ENCODE measurements at regions not wholly inside any gene's neighbourhood (a gene's known extent, or its start where the extent isn't known, plus 50 kb on each side); places are given as distances from the start of the nearest gene placed in this dataset.

DNA sequence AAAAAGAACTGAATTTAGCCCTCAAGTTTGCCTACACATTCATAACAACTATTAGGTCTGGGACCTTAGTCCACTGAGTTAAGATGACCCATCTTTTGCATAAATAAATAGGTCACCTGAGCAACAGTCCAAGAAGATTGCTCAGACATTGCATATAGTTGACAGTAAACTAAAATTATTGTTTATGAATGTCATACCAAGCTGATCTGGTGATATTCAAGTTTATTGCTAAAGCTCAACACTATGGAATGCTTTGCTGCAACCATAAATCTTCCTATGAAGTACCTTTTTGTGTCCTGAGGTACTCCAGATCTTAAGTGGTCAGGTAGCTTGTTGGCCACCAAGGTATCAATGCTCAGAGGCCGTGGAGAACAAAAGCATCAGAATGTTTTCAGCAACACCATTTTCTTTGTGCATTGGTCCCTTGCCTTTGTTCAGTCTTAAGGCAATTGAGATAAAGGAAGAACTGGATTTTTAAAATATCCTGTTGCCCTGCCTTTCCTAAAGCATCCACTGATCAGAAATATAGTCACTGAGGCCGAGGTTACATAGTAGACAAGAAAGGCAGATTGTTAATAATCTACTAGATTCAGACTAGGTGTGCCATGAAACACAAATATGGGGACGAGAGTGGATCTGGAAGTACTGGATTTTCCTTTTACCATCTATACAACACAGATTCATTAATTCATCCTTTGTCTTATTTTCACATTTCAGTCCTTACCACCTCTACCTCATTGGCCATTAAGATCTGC is 321.3 kb downstream of the PTEN start:
- ATAC-seq (replicated peaks in 6 of 8) = no peak
- H3K4me1 ChIP-seq (replicated peaks in 1 of 2) = peaks cover 0 to 6% of the 10 kb centered on the region in 2 donors
- no peak overlapping the region for H3K4me3 ChIP-seq
- in situ Hi-C loops (cut with MboI; ENCODE audit: low pct_unique_long_range_greater_than_20kb in 2 of 9, low sequenced_read_pairs in 9 of 9, unreplicated experiment in 9 of 9) = no loop called here
- 40 to 100% (median 78%) methylated on average over 1 to 3 of the region's 3 CpGs; no CpG with 5 or more reads in 1 of the 10 experiments for WGBS, 10 experiments
- H3K27ac ChIP-seq = no peak overlapping the region

DNA sequence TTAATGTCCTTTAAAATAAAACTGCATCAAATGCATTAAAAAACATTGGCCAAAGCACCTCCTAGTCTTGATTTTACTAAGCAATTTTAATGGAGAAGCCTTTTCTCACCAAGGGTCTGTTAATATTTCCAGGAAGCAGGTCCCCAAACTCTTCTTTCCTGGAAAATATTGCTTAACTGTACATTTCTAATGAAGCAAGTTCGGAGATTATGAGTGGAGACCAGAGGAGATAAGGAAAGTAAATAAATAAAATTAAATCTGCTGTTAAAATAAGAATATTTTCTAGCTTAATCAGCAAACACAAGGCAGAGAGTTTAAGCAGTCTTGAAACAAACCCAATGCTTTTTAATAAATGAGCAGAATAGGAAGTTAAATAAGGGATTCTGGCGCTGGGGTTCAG is 322.4 kb downstream of the PTEN start:
- 51 to 100% (median 92%) methylated on average over 1 to 2 of the region's 2 CpGs for WGBS, 10 experiments
- Histone ChIP-seq H3K4me1 (replicated peaks in 1 of 2) (peaks cover 0 to 6% of the 10 kb centered on the region in 2 donors), H3K27ac (no peak overlapping the region), H3K4me3 (no peak overlapping the region)
- ATAC-seq (replicated peaks in 6 of 8) = no peak
- in situ Hi-C loops (cut with MboI; ENCODE audit: low pct_unique_long_range_greater_than_20kb in 2 of 9, low sequenced_read_pairs in 9 of 9, unreplicated experiment in 9 of 9) = no loop called here

DNA sequence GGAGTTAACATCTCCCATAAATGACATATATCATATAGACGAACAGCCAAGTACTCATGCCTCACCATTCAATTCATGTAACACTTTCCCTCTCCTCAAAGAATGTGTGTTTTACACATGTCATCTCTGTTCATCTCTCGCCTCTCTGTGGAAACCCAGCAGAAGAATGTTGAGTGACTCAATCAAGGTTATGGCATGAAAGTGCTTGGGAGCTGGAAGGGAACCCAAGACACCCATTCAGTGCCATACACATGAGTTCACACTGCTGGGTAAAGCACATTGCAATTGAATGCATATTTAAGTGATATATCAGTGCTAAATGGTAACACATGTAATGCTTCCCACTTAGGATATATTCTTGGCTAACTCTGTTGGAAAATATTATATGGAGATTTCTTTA is 322.9 kb downstream of the PTEN start:
- in situ Hi-C loops (cut with MboI; ENCODE audit: low pct_unique_long_range_greater_than_20kb in 2 of 9, low sequenced_read_pairs in 9 of 9, unreplicated experiment in 9 of 9) = no loop called here
- ATAC-seq (replicated peaks in 6 of 8) = peak in 1 of 8 experiments; percentile 15
- WGBS, 10 experiments = 28 to 100% (median 83%) methylated on average over 1 to 2 of the region's 2 CpGs; no CpG with 5 or more reads in 2 of the 10 experiments
- Histone ChIP-seq H3K4me3 (no peak overlapping the region), H3K27ac (no peak overlapping the region), H3K4me1 (replicated peaks in 1 of 2) (peaks cover 0 to 4% of the 10 kb centered on the region in 2 donors)

DNA sequence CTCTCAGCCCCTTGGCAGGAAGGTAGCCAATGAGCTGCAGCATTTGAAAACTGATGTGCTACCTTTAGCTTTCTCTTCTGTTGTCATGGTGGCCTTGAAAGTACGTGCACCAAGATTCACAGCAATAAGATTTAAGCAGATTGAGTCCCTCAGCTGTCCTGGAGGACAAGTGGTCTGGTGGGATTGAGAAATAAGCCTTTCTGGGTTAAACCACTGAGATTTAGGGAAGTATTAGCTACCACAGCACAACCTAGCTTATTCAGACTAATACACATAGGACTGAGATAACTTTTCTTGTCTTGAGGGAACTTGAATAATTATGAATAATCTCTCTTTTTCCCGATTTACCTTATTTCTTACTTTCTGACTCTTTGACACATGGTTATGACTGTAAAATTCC is 324.0 kb downstream of the PTEN start:
- in situ Hi-C loops (cut with MboI; ENCODE audit: low pct_unique_long_range_greater_than_20kb in 2 of 9, low sequenced_read_pairs in 9 of 9, unreplicated experiment in 9 of 9) = no loop called here
- 50 to 100% (median 79%) methylated on average over 1 to 2 of the region's 2 CpGs; no CpG with 5 or more reads in 3 of the 10 experiments for WGBS, 10 experiments
- Histone ChIP-seq H3K4me1 (replicated peaks in 1 of 2) (no peaks in the 10 kb centered on the region), H3K27ac (no peak overlapping the region), H3K4me3 (no peak overlapping the region)
- no peak for ATAC-seq (replicated peaks in 6 of 8)

DNA sequence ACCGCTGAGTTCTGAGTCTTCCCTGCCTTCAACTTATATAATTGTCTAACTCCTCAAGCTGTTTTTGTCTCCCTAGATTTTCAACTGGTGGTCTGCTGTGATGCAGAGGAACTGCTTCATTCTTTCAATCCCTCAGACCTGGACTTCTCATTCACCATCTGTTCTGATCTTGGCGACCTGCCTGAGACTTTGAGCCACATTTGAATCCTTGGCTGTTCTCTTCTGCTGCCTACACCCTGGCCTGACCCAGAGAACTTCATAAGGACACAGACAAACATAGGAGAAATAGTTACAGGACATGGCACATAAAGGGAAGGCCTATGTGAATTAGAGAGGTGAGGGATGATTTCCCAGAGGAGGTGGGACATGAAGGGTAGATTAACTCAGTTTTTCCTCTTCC is 326.7 kb downstream of the PTEN start:
- H3K4me1 ChIP-seq (replicated peaks in 1 of 2) = no peaks in the 10 kb centered on the region
- H3K4me3 ChIP-seq = no peak overlapping the region
- in situ Hi-C loops (cut with MboI; ENCODE audit: low pct_unique_long_range_greater_than_20kb in 2 of 9, low sequenced_read_pairs in 9 of 9, unreplicated experiment in 9 of 9) = no loop called here
- ATAC-seq (replicated peaks in 6 of 8) = peak in 1 of 8 experiments; percentile 42
- no peak overlapping the region for H3K27ac ChIP-seq
- 40 to 100% (median 80%) methylated on average over 1 to 2 of the region's 2 CpGs; no CpG with 5 or more reads in 2 of the 10 experiments for WGBS, 10 experiments

DNA sequence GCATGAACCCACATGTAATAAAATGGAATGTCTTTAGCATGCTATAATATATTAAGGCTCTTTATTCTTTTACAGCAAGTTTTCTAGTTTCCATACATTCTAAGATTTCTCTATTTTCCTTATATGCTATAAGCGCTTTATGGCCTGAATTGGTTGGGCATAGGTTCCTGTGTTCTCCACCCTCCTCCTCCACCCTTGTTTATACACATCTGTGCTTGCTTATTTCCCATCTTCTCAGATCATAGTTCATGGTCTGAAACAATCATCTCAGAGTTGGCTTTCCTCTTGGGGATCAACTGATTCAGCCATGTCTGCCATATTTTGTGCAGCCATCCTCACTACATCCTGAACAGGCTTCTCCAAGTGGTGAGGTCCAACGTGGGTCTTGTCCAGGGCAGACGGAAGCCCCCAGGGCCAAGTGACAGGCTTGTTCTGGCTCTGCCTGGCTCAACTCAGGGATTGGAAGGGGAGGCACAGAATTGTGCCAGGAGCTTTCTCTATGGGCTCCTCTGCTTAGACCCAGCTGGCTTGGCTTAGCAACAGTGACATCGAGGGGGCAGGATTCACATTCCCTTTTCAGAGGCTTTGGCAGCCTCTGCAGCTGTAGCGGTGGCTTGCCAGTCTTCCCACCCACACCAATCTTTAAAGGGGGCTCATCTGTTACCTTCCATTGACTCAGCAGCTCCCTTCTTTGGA is 327.3 kb downstream of the PTEN start:
- Histone ChIP-seq H3K27ac (no peak overlapping the region), H3K4me3 (no peak overlapping the region), H3K4me1 (replicated peaks in 1 of 2) (no peaks in the 10 kb centered on the region)
- in situ Hi-C loops (cut with MboI; ENCODE audit: low pct_unique_long_range_greater_than_20kb in 2 of 9, low sequenced_read_pairs in 9 of 9, unreplicated experiment in 9 of 9) = no loop called here
- ATAC-seq (replicated peaks in 6 of 8) = no peak
- WGBS, 10 experiments = 80 to 100% (median 95%) methylated on average over 1 to 2 of the region's 5 CpGs; no CpG with 5 or more reads in 2 of the 10 experiments

DNA sequence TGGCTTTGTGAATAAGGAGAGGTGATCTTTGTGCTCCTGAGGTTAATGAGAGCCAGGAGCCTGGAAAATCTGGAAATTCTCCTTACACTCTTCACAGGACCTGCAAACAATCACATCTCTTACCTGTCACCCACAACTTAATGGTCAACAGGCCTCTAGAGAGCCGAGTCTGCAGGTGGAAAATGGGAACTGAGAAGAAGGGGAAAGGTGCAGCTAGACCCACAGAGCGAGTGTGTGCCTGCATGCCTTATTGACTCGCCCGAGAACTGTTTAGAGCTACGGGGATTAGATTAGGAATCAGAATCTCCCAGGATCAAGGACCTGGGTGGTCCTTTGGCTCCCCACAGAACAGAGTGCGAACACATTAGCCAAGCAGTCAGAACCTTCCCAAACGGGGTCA is 329.6 kb downstream of the PTEN start:
- Histone ChIP-seq H3K4me3 (no peak overlapping the region), H3K27ac (no peak overlapping the region), H3K4me1 (replicated peaks in 1 of 2) (no peaks in the 10 kb centered on the region)
- no peak for ATAC-seq (replicated peaks in 6 of 8)
- 83 to 100% (median 95%) methylated on average over 1 to 4 of the region's 7 CpGs; no CpG with 5 or more reads in 2 of the 10 experiments for WGBS, 10 experiments
- in situ Hi-C loops (cut with MboI; ENCODE audit: low pct_unique_long_range_greater_than_20kb in 2 of 9, low sequenced_read_pairs in 9 of 9, unreplicated experiment in 9 of 9) = no loop called here

DNA sequence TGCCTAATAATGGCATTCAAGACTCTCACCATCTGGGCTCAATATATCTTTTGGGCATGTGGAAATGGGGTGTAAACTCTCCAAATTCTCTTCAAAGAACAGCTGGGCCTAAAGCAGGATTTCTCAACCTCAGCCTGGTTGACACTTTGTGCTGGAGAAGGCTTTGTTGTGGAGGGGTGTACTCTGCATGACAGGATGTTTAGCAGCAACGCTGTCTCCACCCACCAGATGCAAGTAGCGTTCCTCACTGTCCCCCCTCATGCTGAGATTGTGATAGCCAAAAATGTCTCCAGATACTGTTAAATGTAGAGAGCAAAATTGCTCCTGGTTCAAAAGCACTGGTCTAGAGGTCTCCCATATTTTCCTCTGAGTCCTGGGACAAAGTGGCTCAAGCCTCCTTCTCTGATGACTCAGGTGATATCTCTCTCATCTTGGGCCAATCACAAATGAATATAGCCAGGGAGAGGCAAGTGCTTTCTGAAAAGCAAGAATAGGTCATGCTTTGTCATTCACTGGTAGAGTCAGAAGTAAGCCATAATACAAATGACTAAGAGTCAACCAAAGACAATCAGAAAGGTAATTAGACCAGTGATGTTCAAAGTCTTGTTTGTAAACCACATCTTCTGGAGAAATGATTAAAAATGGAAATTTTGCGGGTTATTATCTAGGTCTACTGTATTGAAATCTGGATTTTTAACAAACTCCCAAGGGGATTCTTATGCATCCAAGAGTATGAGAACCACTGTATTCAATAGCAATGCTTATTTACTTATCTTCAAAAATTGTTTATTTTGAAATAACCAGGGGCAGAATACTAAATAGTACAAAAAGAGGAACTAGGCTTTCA is 330.8 kb downstream of the PTEN start:
- in situ Hi-C loops (cut with MboI; ENCODE audit: low pct_unique_long_range_greater_than_20kb in 2 of 9, low sequenced_read_pairs in 9 of 9, unreplicated experiment in 9 of 9) = no loop called here
- H3K4me3 ChIP-seq = no peak overlapping the region
- WGBS, 10 experiments = 33 to 100% (median 95%) methylated on average over 1 to 3 of the region's 3 CpGs

DNA sequence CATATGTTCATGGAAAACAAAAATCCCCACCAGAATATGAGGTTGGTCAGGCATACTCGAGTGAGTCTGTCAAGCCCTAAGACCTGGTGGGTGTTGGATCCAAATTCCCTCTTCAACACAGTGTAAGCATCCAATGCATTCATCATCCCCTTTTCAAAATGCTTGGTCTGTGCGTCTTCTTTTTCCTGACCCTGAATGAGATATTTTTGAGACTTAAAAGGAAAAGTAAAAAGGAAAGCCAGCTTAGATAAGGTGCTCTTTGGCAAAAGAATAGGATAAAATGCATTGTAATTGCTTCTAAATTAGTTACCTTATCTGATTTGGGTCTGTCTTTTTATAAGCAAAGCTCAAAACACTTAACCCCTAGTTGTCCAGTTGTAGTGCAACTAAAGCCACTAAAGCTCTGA is 331.5 kb downstream of the PTEN start:
- Histone ChIP-seq H3K4me1 (replicated peaks in 1 of 2) (no peaks in the 10 kb centered on the region), H3K4me3 (no peak overlapping the region), H3K27ac (no peak overlapping the region)
- in situ Hi-C loops (cut with MboI; ENCODE audit: low pct_unique_long_range_greater_than_20kb in 2 of 9, low sequenced_read_pairs in 9 of 9, unreplicated experiment in 9 of 9) = no loop called here
- no peak for ATAC-seq (replicated peaks in 6 of 8)
- WGBS, 10 experiments = 0 to 94% (median 11%) methylated on average over 1 to 2 of the region's 2 CpGs; no CpG with 5 or more reads in 1 of the 10 experiments

More for the DNA sequence above, 330.8 kb downstream of the PTEN start:
- peak in 2 of 8 experiments; percentile 63 to 71 for ATAC-seq (replicated peaks in 6 of 8)
- no peaks in the 10 kb centered on the region for H3K4me1 ChIP-seq (replicated peaks in 1 of 2)
- H3K27ac ChIP-seq = no peak overlapping the region

DNA sequence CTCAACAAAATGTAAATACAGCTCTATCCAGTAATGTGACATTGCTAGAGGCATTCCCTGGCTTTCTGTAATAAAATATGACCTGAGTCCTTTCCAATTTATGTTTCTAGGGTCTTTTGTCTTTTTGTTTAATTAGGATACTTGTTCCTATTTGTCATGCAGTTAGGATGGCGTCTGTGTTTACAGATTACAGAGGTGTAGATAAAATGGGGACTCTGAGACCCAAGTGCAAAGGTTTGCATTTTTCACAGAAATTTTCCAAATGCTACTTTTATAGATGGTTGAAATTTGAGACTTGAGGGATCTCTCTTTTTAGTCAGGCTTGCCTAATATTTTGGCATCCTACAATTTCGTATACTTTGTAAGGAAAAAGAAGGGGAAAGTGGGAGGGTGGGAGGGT is 332.4 kb downstream of the PTEN start:
- ATAC-seq (replicated peaks in 6 of 8) = no peak
- in situ Hi-C loops (cut with MboI; ENCODE audit: low pct_unique_long_range_greater_than_20kb in 2 of 9, low sequenced_read_pairs in 9 of 9, unreplicated experiment in 9 of 9) = no loop called here
- 60 to 100% (median 83%) methylated on average over 1 to 2 of the region's 2 CpGs; no CpG with 5 or more reads in 3 of the 10 experiments for WGBS, 10 experiments
- Histone ChIP-seq H3K27ac (no peak overlapping the region), H3K4me1 (replicated peaks in 1 of 2) (no peaks in the 10 kb centered on the region), H3K4me3 (no peak overlapping the region)

DNA sequence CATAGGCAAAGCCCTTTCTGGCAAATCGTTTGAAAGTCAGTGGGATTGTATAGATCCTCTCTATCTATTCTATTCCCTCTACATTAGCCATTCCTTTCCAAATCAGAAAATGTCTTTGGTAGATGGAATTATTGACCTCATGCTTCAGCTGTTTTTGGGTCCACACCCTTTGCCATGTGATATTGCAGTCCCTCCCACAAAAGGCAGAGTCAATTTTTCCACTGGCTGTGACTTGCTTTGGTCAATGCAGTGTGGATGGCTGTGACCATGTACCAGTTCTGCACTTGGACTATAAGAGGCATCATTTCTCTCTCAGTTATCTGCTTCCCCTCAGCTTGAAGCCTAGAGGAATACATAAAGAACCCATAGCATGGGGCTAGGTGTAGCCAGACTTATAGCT is 332.9 kb downstream of the PTEN start:
- Histone ChIP-seq H3K4me1 (replicated peaks in 1 of 2) (no peaks in the 10 kb centered on the region), H3K27ac (no peak overlapping the region), H3K4me3 (no peak overlapping the region)
- peak in 2 of 8 experiments; percentile 73 to 84 for ATAC-seq (replicated peaks in 6 of 8)
- WGBS, 10 experiments = 0 to 100% (median 29%) methylated on average over 1 of the region's 1 CpG; no CpG with 5 or more reads in 4 of the 10 experiments
- in situ Hi-C loops (cut with MboI; ENCODE audit: low pct_unique_long_range_greater_than_20kb in 2 of 9, low sequenced_read_pairs in 9 of 9, unreplicated experiment in 9 of 9) = no loop called here

DNA sequence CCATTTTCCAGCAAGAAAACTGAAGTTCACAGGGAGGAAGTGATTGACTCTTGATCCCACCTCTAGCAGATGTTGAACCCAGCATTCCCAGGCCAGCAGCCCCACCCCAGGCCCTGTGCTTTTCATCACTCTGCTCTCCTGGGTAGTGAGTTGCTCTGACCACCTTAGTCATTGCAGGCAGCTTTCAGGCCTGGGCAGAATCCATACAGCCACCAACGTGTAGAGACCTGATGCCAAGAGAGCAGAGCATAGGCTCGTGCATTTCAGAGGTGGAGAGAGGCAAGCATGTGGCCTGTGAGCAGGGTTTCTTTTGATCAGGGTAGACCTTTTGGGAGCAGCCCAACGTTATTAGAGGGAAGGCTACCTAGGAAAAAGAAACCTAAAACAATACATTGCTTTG is 334.6 kb downstream of the PTEN start:
- Histone ChIP-seq H3K4me1 (replicated peaks in 1 of 2) (no peaks in the 10 kb centered on the region), H3K27ac (no peak overlapping the region), H3K4me3 (no peak overlapping the region)
- in situ Hi-C loops (cut with MboI; ENCODE audit: low pct_unique_long_range_greater_than_20kb in 2 of 9, low sequenced_read_pairs in 9 of 9, unreplicated experiment in 9 of 9) = no loop called here
- ATAC-seq (replicated peaks in 6 of 8) = no peak
- WGBS, 10 experiments = 80 to 90% (median 85%) methylated on average over 1 to 3 of the region's 3 CpGs; no CpG with 5 or more reads in 4 of the 10 experiments

All from motor neuron (in vitro differentiated cells).